Gastroesophageal sphincter (tissue), 4 donors: ENCODE measurements at regions not wholly inside any gene's neighbourhood (a gene's known extent, or its start where the extent isn't known, plus 50 kb on each side); places are given as distances from the start of the nearest gene placed in this dataset.

Experiments used
- ATAC-seq: fragments of 150-250 bp; one replicate; pipeline ENCODE4 v1.9.1; 2016; ENCODE audit warnings: mild to moderate bottlenecking, moderate library complexity
- H3K27ac ChIP-seq, 4 donors: fragments of 200-600 bp; sonication (generic) in 3 of 4; 1 replicate in 3 of 4; 2 replicates in 1 of 4; pipeline ENCODE4 v1.5.1; 2016 to 2019
- H3K27me3 ChIP-seq: fragments of 200-600 bp; sonication (generic); one replicate; pipeline ENCODE4 v1.5.1; 2019
- H3K36me3 ChIP-seq, 2 donors: fragments of 200-600 bp; sonication (generic); one replicate each; pipeline ENCODE4 v1.5.1; 2019; ENCODE audit warnings: control low read depth in 1 of 2
- H3K4me1 ChIP-seq, 3 donors: fragments of 200-600 bp; sonication (generic); 1 replicate in 2 of 3; 2 replicates in 1 of 3; pipeline ENCODE4 v1.5.1; 2016 to 2019; ENCODE audit warnings: control low read depth in 2 of 3
- H3K4me3 ChIP-seq, 2 donors: fragments of 200-600 bp; sonication (generic); one replicate each; pipeline ENCODE4 v1.5.1; 2019; ENCODE audit warnings: mild to moderate bottlenecking in 1 of 2, moderate library complexity in 1 of 2
- H3K9me3 ChIP-seq, 3 donors: fragments of 200-600 bp; sonication (generic); one replicate each; pipeline ENCODE4 v1.5.1; 2017 to 2019; ENCODE audit warnings: control low read depth in 2 of 3
- EP300 ChIP-seq: sonication (generic); formaldehyde crosslinking; IDR thresholded peaks from one replicate; pipeline ENCODE4 v1.6.1; 2017; ENCODE audit warnings: antibody characterized with exemption, mild to moderate bottlenecking
- POLR2A ChIP-seq, 2 donors: fragments of 450-650 bp; IDR thresholded peaks; one replicate each; pipeline ENCODE4 v1.6.1; 2017; ENCODE audit warnings: antibody characterized with exemption in 2 of 2, mild to moderate bottlenecking in 2 of 2, moderate library complexity in 1 of 2
- POLR2AphosphoS5 ChIP-seq: sonication (generic); formaldehyde crosslinking; IDR thresholded peaks from one replicate; pipeline ENCODE4 v1.6.1; 2017; ENCODE audit warnings: antibody characterized with exemption
- WGBS, 2 donors: methylation state at CpG; one replicate each; pipeline ENCODE4 v1.1.5; 2018; ENCODE audit warnings: low coverage in 1 of 2; 5-methylcytosine and 5-hydroxymethylcytosine counted together
- TF ChIP-seq, protein P1 (sequence below), 4 experiments: fragments of 200-600 bp in 2 of 4; fragments of 450-650 bp in 2 of 4; sonication (generic) in 1 of 4; IDR thresholded peaks; one replicate each; pipeline ENCODE4 v1.5.1; 2017 to 2019; ENCODE audit warnings: antibody characterized with exemption in 4 of 4, mild to moderate bottlenecking in 2 of 4, moderate library complexity in 2 of 4

DNA sequence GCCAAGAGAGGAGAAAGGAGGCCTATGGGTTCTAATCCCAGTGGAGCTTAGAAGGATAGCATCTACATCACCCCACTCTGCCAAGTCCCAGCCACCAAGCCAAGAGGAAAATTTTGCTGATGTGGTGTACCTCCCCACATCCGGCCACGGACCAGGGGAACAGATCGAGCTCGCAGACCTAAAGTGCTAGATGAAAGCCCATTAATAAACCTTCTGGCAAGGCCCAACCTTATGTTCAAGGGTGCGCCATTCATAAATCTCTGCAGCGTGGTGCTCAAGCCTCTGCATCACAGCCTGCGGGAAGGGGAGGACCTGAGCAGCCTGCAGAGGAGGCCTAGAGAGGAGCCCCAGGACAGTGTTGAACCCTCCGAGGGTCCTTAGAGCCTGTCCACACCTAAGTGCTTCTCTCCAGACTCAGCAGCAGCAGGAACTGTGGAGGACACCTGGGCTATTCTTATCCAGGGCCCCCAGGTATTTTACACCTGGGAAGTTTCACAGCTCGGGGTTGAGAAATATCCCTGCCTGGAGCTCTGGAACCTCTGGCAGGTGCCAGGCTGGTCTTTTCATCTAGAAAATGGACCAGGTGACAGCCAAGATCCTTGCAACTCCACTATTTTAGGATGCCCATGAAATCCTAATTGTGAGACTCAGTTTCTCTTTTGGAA, 68.0 kb downstream of the MRPL46 start:
- Histone ChIP-seq H3K27me3 (peaks cover 18% of the 10 kb centered on the region), H3K4me3 (no peak overlapping the region), H3K36me3 (no peaks in the 10 kb centered on the region), H3K9me3 (no peaks in the 10 kb centered on the region), H3K4me1 (peaks cover 0 to 6% (median 0%) of the 10 kb centered on the region in 3 donors), H3K27ac (no peak overlapping the region)
- TF ChIP-seq, protein P1, sequence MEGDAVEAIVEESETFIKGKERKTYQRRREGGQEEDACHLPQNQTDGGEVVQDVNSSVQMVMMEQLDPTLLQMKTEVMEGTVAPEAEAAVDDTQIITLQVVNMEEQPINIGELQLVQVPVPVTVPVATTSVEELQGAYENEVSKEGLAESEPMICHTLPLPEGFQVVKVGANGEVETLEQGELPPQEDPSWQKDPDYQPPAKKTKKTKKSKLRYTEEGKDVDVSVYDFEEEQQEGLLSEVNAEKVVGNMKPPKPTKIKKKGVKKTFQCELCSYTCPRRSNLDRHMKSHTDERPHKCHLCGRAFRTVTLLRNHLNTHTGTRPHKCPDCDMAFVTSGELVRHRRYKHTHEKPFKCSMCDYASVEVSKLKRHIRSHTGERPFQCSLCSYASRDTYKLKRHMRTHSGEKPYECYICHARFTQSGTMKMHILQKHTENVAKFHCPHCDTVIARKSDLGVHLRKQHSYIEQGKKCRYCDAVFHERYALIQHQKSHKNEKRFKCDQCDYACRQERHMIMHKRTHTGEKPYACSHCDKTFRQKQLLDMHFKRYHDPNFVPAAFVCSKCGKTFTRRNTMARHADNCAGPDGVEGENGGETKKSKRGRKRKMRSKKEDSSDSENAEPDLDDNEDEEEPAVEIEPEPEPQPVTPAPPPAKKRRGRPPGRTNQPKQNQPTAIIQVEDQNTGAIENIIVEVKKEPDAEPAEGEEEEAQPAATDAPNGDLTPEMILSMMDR (IDR thresholded peaks at IDR 0.05): no peak
- TF ChIP-seq EP300: no peak
- TF ChIP-seq POLR2AphosphoS5: no peak
- TF ChIP-seq POLR2A (IDR thresholded peaks at IDR 0.05): no peak
- WGBS, 2 donors: 89% methylated on average over 5 of the region's 9 CpGs; no CpG with 5 or more reads in 1 of the 2 donors
- ATAC-seq: no peak

DNA sequence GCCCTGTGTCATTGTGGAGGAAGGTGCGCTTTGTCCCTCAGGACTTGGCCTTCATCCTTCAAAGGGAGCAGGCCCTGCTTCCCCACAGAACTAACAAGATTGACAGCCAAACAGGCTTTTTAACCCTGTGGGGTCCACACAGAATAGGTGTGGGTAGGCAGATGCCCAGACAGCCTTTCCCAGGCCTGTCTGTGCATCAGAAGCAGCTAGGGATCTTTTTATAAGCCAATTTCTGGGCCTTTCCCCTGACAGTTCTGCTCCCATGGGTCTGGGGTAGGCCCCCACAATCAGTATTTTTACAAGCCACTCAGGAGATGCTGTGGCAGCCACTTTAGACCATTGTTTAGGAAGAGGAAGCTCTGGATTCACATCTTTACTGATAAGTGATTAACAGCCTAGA, 69.2 kb downstream of the MRPL46 start:
- ATAC-seq: no peak
- H3K4me3 ChIP-seq: no peak overlapping the region
- no CpG with 5 or more reads among the region's 1 CpG for WGBS, 2 donors
- no peaks in the 10 kb centered on the region for H3K36me3 ChIP-seq
- no peak for TF ChIP-seq POLR2A (IDR thresholded peaks at IDR 0.05)
- no peak for TF ChIP-seq EP300
- TF ChIP-seq, protein P1 (IDR thresholded peaks at IDR 0.05): no peak
- no peak for TF ChIP-seq POLR2AphosphoS5
- H3K27ac ChIP-seq: no peak overlapping the region
- H3K4me1 ChIP-seq: peaks cover 0 to 6% (median 0%) of the 10 kb centered on the region in 3 donors
- H3K27me3 ChIP-seq: peaks cover 7% of the 10 kb centered on the region
- H3K9me3 ChIP-seq: no peaks in the 10 kb centered on the region

GRCh38 chr15:88397506-88397905, 69.7 kb downstream of the MRPL46 start:
- 92% methylated on average over 2 of the region's 6 CpGs; no CpG with 5 or more reads in 1 of the 2 donors for WGBS, 2 donors
- TF ChIP-seq POLR2A (IDR thresholded peaks at IDR 0.05): no peak
- TF ChIP-seq EP300: no peak
- TF ChIP-seq, protein P1 (IDR thresholded peaks at IDR 0.05): no peak
- no peak for TF ChIP-seq POLR2AphosphoS5
- no peak overlapping the region for H3K4me3 ChIP-seq
- no peak overlapping the region for H3K27ac ChIP-seq
- peaks cover 0 to 6% (median 0%) of the 10 kb centered on the region in 3 donors for H3K4me1 ChIP-seq
- H3K9me3 ChIP-seq: no peaks in the 10 kb centered on the region
- no peaks in the 10 kb centered on the region for H3K36me3 ChIP-seq
- ATAC-seq: no peak
- H3K27me3 ChIP-seq: peaks cover 7% of the 10 kb centered on the region

- H3K27me3 ChIP-seq: peaks cover 7% of the 10 kb centered on the region
- TF ChIP-seq EP300 (no peak), POLR2AphosphoS5 (no peak), POLR2A (IDR thresholded peaks at IDR 0.05) (no peak)
- TF ChIP-seq, protein P1 (IDR thresholded peaks at IDR 0.05): no peak
- no peaks in the 10 kb centered on the region for H3K36me3 ChIP-seq
- no peak overlapping the region for H3K27ac ChIP-seq
- H3K9me3 ChIP-seq: no peaks in the 10 kb centered on the region
- H3K4me3 ChIP-seq: no peak overlapping the region
- ATAC-seq: no peak
- no peaks in the 10 kb centered on the region for H3K4me1 ChIP-seq
- 77 to 93% methylated on average over 4 of the region's 6 CpGs for WGBS, 2 donors
Observed at GRCh38 chr15:88395872-88396781, 71.1 kb downstream of the MRPL46 start.
